ENCODE measurements at regions not wholly inside any gene's neighbourhood (a gene's known extent, or its start where the extent isn't known, plus 50 kb on each side); places are given as distances from the start of the nearest gene placed in this dataset.

GRCh38 chr22:34886812-34887211 is 179.1 kb upstream of the ISX start (continued):
- TF ChIP-seq TERF1 (CRISPR knock-in tag; IDR thresholded peaks at IDR 0.05) (no peak), GABPA (IDR thresholded peaks at IDR 0.05; ENCODE audit: low read depth, low read length) (no peak), GABPA (CRISPR knock-in tag; IDR thresholded peaks at IDR 0.05; ENCODE audit: low read depth) (no peak), GLI4 (CRISPR knock-in tag; IDR thresholded peaks at IDR 0.05; ENCODE audit: borderline replicate concordance) (no peak)

GRCh38 chr22:34897126-34897525 is 168.8 kb upstream of the ISX start:
- intact Hi-C loops (cut with micrococcal nuclease; ENCODE audit: unreplicated experiment) = no loop called here
- Histone ChIP-seq H2AFZ (ENCODE audit: low read length) (no peak overlapping the region), H3K27ac (ENCODE audit: extremely low read length, insufficient read depth, low read length) (no peak overlapping the region), H3K4me1 (ENCODE audit: insufficient read depth, low read length) (no peaks in the 10 kb centered on the region), H3K9ac (ENCODE audit: insufficient read depth, low read depth, low read length) (no peak overlapping the region), H4K20me1 (ENCODE audit: insufficient read depth, low read length) (no peaks in the 10 kb centered on the region), H3K27me3 (ENCODE audit: control insufficient read depth in 1 of 2, insufficient read depth in 2 of 2, low read length in 2 of 2) (no peaks in the 10 kb centered on the region), H3K4me3 (replicated peaks in 1 of 3; ENCODE audit: insufficient read depth in 1 of 3, low read depth in 2 of 3, low read length in 3 of 3) (no peak overlapping the region), H3K4me2 (ENCODE audit: low read depth, low read length) (no peak overlapping the region), H3K79me2 (ENCODE audit: insufficient read depth, low read length) (no peaks in the 10 kb centered on the region), H3K36me3 (replicated peaks in 1 of 2; ENCODE audit: control insufficient read depth in 1 of 2, insufficient read depth in 2 of 2, low read length in 2 of 2) (no peaks in the 10 kb centered on the region), H3K9me3 (ENCODE audit: low read length) (no peaks in the 10 kb centered on the region)
- WGBS (ENCODE audit: low lambda C conversion rate) = 0% methylated on average over 1 of the region's 1 CpG
- in situ Hi-C loops (cut with HindIII; ENCODE audit: extremely low pct_ligation_motif_present, low pct_unique_long_range_greater_than_20kb) = no loop called here
- POLR2A ChIA-PET = no interaction called here
- DNase-seq (ENCODE audit: low spot score) (no peak), FAIRE-seq (no peak), ATAC-seq (no peak)
- BruUV-seq (replicated peaks) = no TSS peak
- CTCF ChIA-PET (ENCODE audit: low intra/inter-chr PET ratio, low total read pairs) = no interaction called here
- TF ChIP-seq MED13 (CRISPR knock-in tag; IDR thresholded peaks at IDR 0.05) (no peak), ZFP37 (CRISPR knock-in tag; IDR thresholded peaks at IDR 0.05; ENCODE audit: borderline replicate concordance) (no peak), ZNF275 (CRISPR knock-in tag; IDR thresholded peaks at IDR 0.05; ENCODE audit: borderline replicate concordance) (no peak), RFX1 (IDR thresholded peaks at IDR 0.05) (no peak), CTCF (CRISPR knock-in tag; IDR thresholded peaks at IDR 0.05) (no peak), ZSCAN9 (CRISPR knock-in tag; IDR thresholded peaks at IDR 0.05; ENCODE audit: borderline replicate concordance) (no peak), AKAP8 (CRISPR knock-in tag; IDR thresholded peaks at IDR 0.05) (no peak), NFYB (CRISPR knock-in tag; IDR thresholded peaks at IDR 0.05) (no peak), CSRNP2 (CRISPR knock-in tag; conservative IDR thresholded peaks at IDR 0.05; ENCODE audit: low read depth) (no peak), ZSCAN30 (CRISPR knock-in tag; IDR thresholded peaks at IDR 0.05) (no peak), IRF2 (CRISPR knock-in tag; IDR thresholded peaks at IDR 0.05) (no peak), SOX5 (CRISPR knock-in tag; IDR thresholded peaks at IDR 0.05; ENCODE audit: borderline replicate concordance) (no peak), SYNCRIP (IDR thresholded peaks at IDR 0.05; ENCODE audit: insufficient read depth, low read depth, low read length) (no peak)

Measured in HepG2 (cell line).